Ascending aorta (tissue), 2 donors: ENCODE measurements at regions not wholly inside any gene's neighbourhood (a gene's known extent, or its start where the extent isn't known, plus 50 kb on each side); places are given as distances from the start of the nearest gene placed in this dataset.
"Not testable (repeated sequence)": the region's sequence is repeated elsewhere in the genome, so short reads cannot be mapped to it uniquely, and the experiment has no call there.

Experiments
- DNase-seq, 2 donors: peaks; one replicate each; pipeline ENCODE4 v3.0.0-alpha.2; 2019; ENCODE audit warnings: low spot score in 2 of 2
- H3K27ac ChIP-seq, 2 donors: fragments of 200-600 bp; sonication (generic); one replicate each; pipeline ENCODE4 v1.5.1; 2016 to 2017; ENCODE audit warnings: mild to moderate bottlenecking in 1 of 2
- H3K27me3 ChIP-seq: fragments of 200-600 bp; sonication (generic); one replicate; pipeline ENCODE4 v1.5.1; 2017
- H3K36me3 ChIP-seq, 2 donors: fragments of 200-600 bp; sonication (generic); one replicate each; pipeline ENCODE4 v1.5.1; 2016
- H3K4me1 ChIP-seq, 2 donors: fragments of 200-600 bp; sonication (generic); one replicate each; pipeline ENCODE4 v1.5.1; 2016 to 2017; ENCODE audit warnings: mild to moderate bottlenecking in 1 of 2
- H3K4me3 ChIP-seq, 2 donors: fragments of 200-600 bp; sonication (generic); one replicate each; pipeline ENCODE4 v1.5.1; 2016 to 2017; ENCODE audit warnings: mild to moderate bottlenecking in 1 of 2
- H3K9me3 ChIP-seq, 2 donors: fragments of 200-600 bp; sonication (generic); one replicate each; pipeline ENCODE4 v1.5.1; 2016
- CTCF ChIP-seq, 3 experiments: fragments of 200-600 bp in 2 of 3; fragments of 450-650 bp in 1 of 3; sonication (generic) in 2 of 3; IDR thresholded peaks; one replicate each; pipeline ENCODE4 v1.5.1; 2016 to 2019; ENCODE audit warnings: antibody characterized with exemption in 3 of 3, mild to moderate bottlenecking in 1 of 3, moderate library complexity in 1 of 3
- intact Hi-C: fragments of 100-400 bp; cut with DNase I; formaldehyde crosslinking; loops from one replicate; pipeline ENCODE4 v1.15.1; 2023

- no peak for TF ChIP-seq CTCF (IDR thresholded peaks at IDR 0.05)
- intact Hi-C loops = loop anchor here (5.0 kb wide), 2 partner anchors 47 to 132 kb away; no protein-coding TSS in a partner anchor
- Histone ChIP-seq H3K36me3 (no peaks in the 10 kb centered on the region), H3K4me3 (no peak overlapping the region), H3K27me3 (no peaks in the 10 kb centered on the region), H3K4me1 (peaks cover 0 to 21% of the 10 kb centered on the region in 2 donors), H3K9me3 (peaks cover 0 to 12% of the 10 kb centered on the region in 2 donors), H3K27ac (no peak overlapping the region)
- no peak for DNase-seq
These were observed 221.1 kb downstream of the SLC38A4 start for GRCh38 chr12:46604684-46605083.

- Histone ChIP-seq H3K36me3 (no peaks in the 10 kb centered on the region), H3K27ac (no peak overlapping the region), H3K4me1 (peaks cover 0 to 13% of the 10 kb centered on the region in 2 donors), H3K4me3 (no peak overlapping the region), H3K9me3 (peaks cover 0 to 16% of the 10 kb centered on the region in 2 donors), H3K27me3 (no peaks in the 10 kb centered on the region)
- DNase-seq = no peak
- intact Hi-C loops = no loop called here
- no peak for TF ChIP-seq CTCF (IDR thresholded peaks at IDR 0.05)
These were observed 221.9 kb downstream of the SLC38A4 start for GRCh38 chr12:46603776-46604456.

- H3K4me1 ChIP-seq = peaks cover 0 to 1% of the 10 kb centered on the region in 2 donors
- H3K27me3 ChIP-seq = no peaks in the 10 kb centered on the region
- H3K36me3 ChIP-seq = no peaks in the 10 kb centered on the region
- no peak for TF ChIP-seq CTCF (IDR thresholded peaks at IDR 0.05)
- no peak overlapping the region for H3K27ac ChIP-seq
- H3K4me3 ChIP-seq = no peak overlapping the region
- H3K9me3 ChIP-seq = peaks cover 0 to 16% of the 10 kb centered on the region in 2 donors
- DNase-seq = no peak
- intact Hi-C loops = no loop called here
These were observed 223.3 kb downstream of the SLC38A4 start for GRCh38 chr12:46602474-46602873.

GRCh38 chr12:46590991-46591703, 218.6 kb upstream of the SLC38A2 start:
- H3K36me3 ChIP-seq = no peaks in the 10 kb centered on the region
- H3K27ac ChIP-seq = no peak overlapping the region
- no peaks in the 10 kb centered on the region for H3K9me3 ChIP-seq
- no peak for DNase-seq
- H3K4me1 ChIP-seq = no peaks in the 10 kb centered on the region
- intact Hi-C loops = no loop called here
- H3K27me3 ChIP-seq = no peaks in the 10 kb centered on the region
- H3K4me3 ChIP-seq = no peak overlapping the region
- TF ChIP-seq CTCF (IDR thresholded peaks at IDR 0.05) = no peak

GRCh38 chr12:46585854-46586621, 213.5 kb upstream of the SLC38A2 start:
- no peak for DNase-seq
- TF ChIP-seq CTCF (IDR thresholded peaks at IDR 0.05) = no peak
- H3K9me3 ChIP-seq = peaks cover 0 to 12% of the 10 kb centered on the region in 2 donors
- H3K27ac ChIP-seq = no peak overlapping the region
- no peaks in the 10 kb centered on the region for H3K4me1 ChIP-seq
- intact Hi-C loops = no loop called here
- H3K27me3 ChIP-seq = no peaks in the 10 kb centered on the region
- no peak overlapping the region for H3K4me3 ChIP-seq
- no peaks in the 10 kb centered on the region for H3K36me3 ChIP-seq

- H3K27me3 ChIP-seq, H3K4me3 ChIP-seq, H3K27ac ChIP-seq, H3K36me3 ChIP-seq, DNase-seq, intact Hi-C loops, H3K4me1 ChIP-seq: not testable (repeated sequence)
- H3K9me3 ChIP-seq = peaks cover 0 to 12% of the 10 kb centered on the region in 2 donors
These were observed 211.5 kb upstream of the SLC38A2 start for GRCh38 chr12:46584098-46584497.

- intact Hi-C loops = not testable (repeated sequence)
These were observed 209.4 kb upstream of the SLC38A2 start for GRCh38 chr12:46581990-46582389.

More at GRCh38 chr12:46581990-46582389, 209.4 kb upstream of the SLC38A2 start:
- DNase-seq, H3K27ac ChIP-seq, H3K36me3 ChIP-seq, H3K4me3 ChIP-seq, H3K27me3 ChIP-seq: not testable (repeated sequence)
- Histone ChIP-seq H3K4me1 (peaks cover 4 to 14% of the 10 kb centered on the region in 2 donors), H3K9me3 (peaks cover 0 to 12% of the 10 kb centered on the region in 2 donors)
